Astrocyte of the spinal cord (primary cell): ENCODE measurements at regions not wholly inside any gene's neighbourhood (a gene's known extent, or its start where the extent isn't known, plus 50 kb on each side); places are given as distances from the start of the nearest gene placed in this dataset.

Experiments used
- DNase-seq: peaks from one replicate; pipeline ENCODE4 v3.0.0; 2011; ENCODE audit warnings: low read depth, low spot score
- H3K4me3 ChIP-seq: 2 replicates; pipeline ENCODE4 v1.5.1; 2011; ENCODE audit warnings: low read depth, mild to moderate bottlenecking, low read length, moderate library complexity
- CTCF ChIP-seq: IDR thresholded peaks from 2 replicates; pipeline ENCODE4 v1.5.1; 2012; ENCODE audit warnings: low read depth, mild to moderate bottlenecking, low read length, inconsistent platforms
- in situ Hi-C: cut with HindIII; loops from 2 replicates; pipeline ENCODE4 v1.10.0; 2017; ENCODE audit warnings: low sequenced_read_pairs

GRCh38 chr4:11286533-11286932, 142.2 kb downstream of the HS3ST1 start:
- no peak for DNase-seq
- no peak for TF ChIP-seq CTCF
- in situ Hi-C loops = no loop called here
- H3K4me3 ChIP-seq = no peak overlapping the region

GRCh38 chr4:11281720-11282119, 147.0 kb downstream of the HS3ST1 start:
- peak; percentile 4 for DNase-seq
- no peak for TF ChIP-seq CTCF
- in situ Hi-C loops = no loop called here
- no peak overlapping the region for H3K4me3 ChIP-seq

GRCh38 chr4:11271263-11271662, 157.4 kb downstream of the HS3ST1 start:
- in situ Hi-C loops = no loop called here
- no peak for DNase-seq
- H3K4me3 ChIP-seq = no peak overlapping the region
- no peak for TF ChIP-seq CTCF

GRCh38 chr4:11268149-11268548, 160.5 kb downstream of the HS3ST1 start:
- no peak for DNase-seq
- no peak for TF ChIP-seq CTCF
- in situ Hi-C loops = no loop called here
- H3K4me3 ChIP-seq = no peak overlapping the region

- in situ Hi-C loops = no loop called here
- TF ChIP-seq CTCF = no peak
- H3K4me3 ChIP-seq = no peak overlapping the region
- DNase-seq = no peak
Measured at GRCh38 chr4:11264841-11265240, 163.9 kb downstream of the HS3ST1 start.

DNA sequence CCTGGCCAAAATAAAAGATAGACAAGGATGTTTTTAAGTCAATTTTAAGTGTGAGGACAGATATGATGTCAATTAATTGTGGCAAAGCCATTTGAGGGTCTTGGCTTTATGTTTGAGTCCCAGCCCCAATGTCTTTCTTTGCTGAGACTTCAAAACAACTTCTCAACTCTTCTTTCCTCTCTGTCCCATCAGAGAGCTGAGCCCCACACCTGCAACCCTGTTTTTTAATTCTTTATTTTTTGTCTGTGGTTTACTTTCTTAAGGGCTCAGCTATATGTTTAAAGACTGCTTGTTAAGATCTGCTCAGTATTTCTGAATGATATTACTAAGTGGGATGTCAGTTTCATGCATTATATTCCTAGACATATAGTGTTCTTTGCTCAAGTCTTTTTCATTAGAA, 164.3 kb downstream of the HS3ST1 start:
- no peak for DNase-seq
- no peak overlapping the region for H3K4me3 ChIP-seq
- TF ChIP-seq CTCF = no peak
- in situ Hi-C loops = no loop called here

DNA sequence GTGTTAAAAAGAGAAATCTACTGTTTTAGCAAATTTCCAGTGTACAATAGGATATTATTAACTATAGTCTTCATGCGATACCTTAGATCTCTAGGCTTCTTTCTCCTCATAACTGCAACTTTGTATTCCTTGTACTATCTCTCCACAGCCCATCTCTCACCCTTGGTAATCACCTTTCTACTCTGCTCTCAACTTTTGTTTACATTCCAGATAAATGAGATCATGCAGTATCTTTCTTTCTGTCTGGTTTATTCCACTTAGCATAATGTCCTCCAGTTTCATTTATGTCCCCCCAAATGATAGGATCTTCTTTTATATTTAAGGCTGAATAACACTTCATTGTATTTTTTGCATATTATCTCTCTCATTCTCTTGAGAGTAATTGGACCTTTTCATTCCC, 165.5 kb downstream of the HS3ST1 start:
- in situ Hi-C loops = no loop called here
- no peak for TF ChIP-seq CTCF
- DNase-seq = no peak
- H3K4me3 ChIP-seq = no peak overlapping the region
